B cell (primary cell): ENCODE measurements at regions not wholly inside any gene's neighbourhood (a gene's known extent, or its start where the extent isn't known, plus 50 kb on each side); places are given as distances from the start of the nearest gene placed in this dataset.
"Not testable (repeated sequence)": the region's sequence is repeated elsewhere in the genome, so short reads cannot be mapped to it uniquely, and the experiment has no call there.

Source experiments
- ATAC-seq: fragments of 200-7000 bp; cut with Tn5 transposase; one replicate; pipeline ENCODE4 v1.10.0; 2021; ENCODE audit warnings: low read depth, mild to moderate bottlenecking, moderate number of reproducible peaks, moderate library complexity
- CTCF ChIA-PET: fragments of 350-600 bp; sonication (Branson Sonifier 250); formaldehyde crosslinking; loops from one replicate; lab custom pipeline; 2021; ENCODE audit warnings: antibody characterized with exemption, inconsistent platforms; lab: Charles Lee
- POLR2A ChIA-PET: fragments of 350-600 bp; sonication (Branson Sonifier 250); formaldehyde crosslinking; loops from one replicate; lab custom pipeline; 2021; ENCODE audit warnings: antibody characterized with exemption; lab: Charles Lee
- DNase-seq: peaks from one replicate; pipeline ENCODE4 v3.0.0; 2013
- H2AFZ ChIP-seq: 2 replicates; pipeline ENCODE4 v1.6.1; 2012; ENCODE audit warnings: mild to moderate bottlenecking, low read depth, low read length; ENCODE audit not compliant: insufficient read depth, poor library complexity, severe bottlenecking
- H3K27ac ChIP-seq, 2 donors: 1 replicate in 1 of 2; 2 replicates in 1 of 2; pipeline ENCODE4 v1.5.1; 2012 to 2013; ENCODE audit warnings: low read length in 2 of 2, mild to moderate bottlenecking in 2 of 2, moderate library complexity in 1 of 2
- H3K27me3 ChIP-seq, 4 experiments: fragments of 200-600 bp in 1 of 4; sonication (generic) in 1 of 4; replicated peaks in 1 of 4; 1 replicate in 2 of 4; 2 replicates in 2 of 4; pipeline versions ENCODE4 v1.6.1 to v1.7.0; 2013 to 2016; ENCODE audit warnings: low read length in 3 of 4, mild to moderate bottlenecking in 2 of 4, mixed read lengths in 1 of 4, moderate library complexity in 1 of 4; ENCODE audit not compliant: insufficient read depth in 4 of 4, control insufficient read depth in 3 of 4; ENCODE audit errors: control extremely low read depth in 1 of 4
- H3K36me3 ChIP-seq, 2 experiments: replicated peaks in 1 of 2; 1 replicate in 1 of 2; 2 replicates in 1 of 2; pipeline versions ENCODE4 v1.6.1 to v1.7.1; 2013; ENCODE audit warnings: low read length in 1 of 2; ENCODE audit not compliant: insufficient read depth in 2 of 2, control insufficient read depth in 1 of 2; ENCODE audit errors: control extremely low read depth in 1 of 2, extremely low read depth in 1 of 2
- H3K4me1 ChIP-seq, 2 donors: fragments of 200-600 bp in 1 of 2; sonication (generic) in 1 of 2; 1 replicate in 1 of 2; 2 replicates in 1 of 2; pipeline versions ENCODE4 v1.5.1 to v1.6.1; 2013 to 2017; ENCODE audit warnings: low read length in 2 of 2; ENCODE audit not compliant: control insufficient read depth in 2 of 2, insufficient read depth in 2 of 2
- H3K4me2 ChIP-seq: replicated peaks from 2 replicates; pipeline ENCODE3; 2012; ENCODE audit warnings: mild to moderate bottlenecking, low read depth, low read length; ENCODE audit not compliant: poor library complexity, severe bottlenecking
- H3K4me3 ChIP-seq, 5 experiments: fragments of 200-600 bp in 1 of 5; sonication (generic) in 1 of 5; 1 replicate in 3 of 5; 2 replicates in 2 of 5; pipeline versions ENCODE4 v1.5.1 to v1.7.0; 2011 to 2016; ENCODE audit warnings: low read length in 4 of 5, mild to moderate bottlenecking in 4 of 5, low read depth in 2 of 5, control low read depth in 1 of 5, moderate library complexity in 1 of 5; ENCODE audit not compliant: insufficient read depth in 1 of 5; ENCODE audit errors: control extremely low read depth in 1 of 5, extremely low read depth in 1 of 5
- H3K79me2 ChIP-seq: fragments of 200-600 bp; sonication (generic); one replicate; pipeline ENCODE4 v1.6.0; 2016; ENCODE audit warnings: low read length; ENCODE audit not compliant: control insufficient read depth, insufficient read depth
- H3K9ac ChIP-seq: fragments of 200-600 bp; sonication (generic); 2 replicates; pipeline ENCODE4 v1.6.1; 2017; ENCODE audit warnings: mild to moderate bottlenecking, low read length, moderate library complexity
- H3K9me3 ChIP-seq, 3 donors: one replicate each; pipeline versions ENCODE4 v1.6.1 to v1.7.1; 2013; ENCODE audit warnings: low read length in 2 of 3; ENCODE audit not compliant: control insufficient read depth in 2 of 3, insufficient read depth in 1 of 3; ENCODE audit errors: control extremely low read depth in 1 of 3
- H4K20me1 ChIP-seq: 2 replicates; pipeline ENCODE4 v1.6.0; 2012; ENCODE audit warnings: mild to moderate bottlenecking, low read length; ENCODE audit not compliant: insufficient read depth, control insufficient read depth, poor library complexity, severe bottlenecking
- H3K27ac Mint-ChIP-seq: one replicate; pipeline ENCODE4 v1.8.0; 2021; ENCODE audit warnings: mixed read lengths
- H3K27me3 Mint-ChIP-seq: one replicate; pipeline ENCODE4 v1.8.0; 2021; ENCODE audit warnings: mixed read lengths
- H3K4me1 Mint-ChIP-seq: one replicate; pipeline ENCODE4 v1.8.0; 2021; ENCODE audit warnings: mixed read lengths
- H3K4me3 Mint-ChIP-seq: one replicate; pipeline ENCODE4 v1.8.0; 2021; ENCODE audit warnings: mixed read lengths
- H3K9me3 Mint-ChIP-seq: one replicate; pipeline ENCODE4 v1.8.0; 2022; ENCODE audit warnings: mixed read lengths; ENCODE audit not compliant: insufficient read depth
- CTCF ChIP-seq: fragments of 200-600 bp; IDR thresholded peaks from one replicate; pipeline ENCODE4 v1.8.0; 2022; ENCODE audit warnings: antibody characterized with exemption, mild to moderate bottlenecking
- WGBS: methylation state at CpG from one replicate; pipeline ENCODE4 v1.1.5; 2013; ENCODE audit warnings: missing lambda C conversion rate; ENCODE audit not compliant: insufficient coverage; 5-methylcytosine and 5-hydroxymethylcytosine counted together
- intact Hi-C: fragments of 100-400 bp; cut with micrococcal nuclease; formaldehyde crosslinking; loops from one replicate; pipeline ENCODE4 v1.10.0; 2022

DNA sequence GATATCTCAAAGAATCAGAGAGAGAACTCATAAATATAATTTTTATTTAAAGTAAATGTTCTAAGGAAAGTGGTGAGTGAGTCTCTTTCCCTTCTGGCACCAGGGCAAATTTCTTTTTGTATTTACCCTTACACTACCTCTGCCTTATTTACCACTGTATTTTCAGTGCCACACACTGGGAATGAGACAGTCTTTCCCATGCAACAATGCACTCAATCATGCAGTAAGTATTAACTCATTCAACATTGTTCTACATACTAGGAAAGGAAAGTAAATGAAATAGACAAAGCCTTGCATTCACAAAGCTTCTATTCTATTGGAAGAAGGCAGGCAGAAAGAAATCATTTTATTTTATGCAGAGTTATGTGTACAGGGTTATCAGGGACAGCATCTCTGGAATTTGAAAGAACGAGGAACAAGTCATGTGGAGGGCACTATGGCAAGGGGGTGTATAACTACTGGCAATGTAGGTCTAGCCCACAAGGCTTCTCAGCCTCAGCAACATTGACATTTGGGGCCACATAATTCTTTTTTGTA lies 129.8 kb upstream of the PRDX6 start:
- Mint-ChIP-seq H3K4me1 (no peaks in the 10 kb centered on the region), H3K27me3 (no peaks in the 10 kb centered on the region), H3K9me3 (peaks cover 9% of the 10 kb centered on the region), H3K27ac (no peak overlapping the region), H3K4me3 (no peak overlapping the region)
- Histone ChIP-seq H3K79me2 (no peaks in the 10 kb centered on the region), H3K9ac (no peak overlapping the region), H3K4me1 (no peaks in the 10 kb centered on the region), H2AFZ (no peak overlapping the region), H3K27ac (no peak overlapping the region), H3K9me3 (peaks cover 1 to 7% (median 6%) of the 10 kb centered on the region in 3 donors), H3K27me3 (no peaks in the 10 kb centered on the region), H3K4me2 (no peak overlapping the region), H3K4me3 (no peak overlapping the region), H4K20me1 (no peaks in the 10 kb centered on the region), H3K36me3 (no peaks in the 10 kb centered on the region)
- no peak for TF ChIP-seq CTCF
- ChIA-PET POLR2A (no interaction called here), CTCF (no interaction called here)
- intact Hi-C loops, result no loop called here
- 100% methylated on average over 1 of the region's 1 CpG for WGBS
- DNase-seq (no peak), ATAC-seq (no peak)

DNA sequence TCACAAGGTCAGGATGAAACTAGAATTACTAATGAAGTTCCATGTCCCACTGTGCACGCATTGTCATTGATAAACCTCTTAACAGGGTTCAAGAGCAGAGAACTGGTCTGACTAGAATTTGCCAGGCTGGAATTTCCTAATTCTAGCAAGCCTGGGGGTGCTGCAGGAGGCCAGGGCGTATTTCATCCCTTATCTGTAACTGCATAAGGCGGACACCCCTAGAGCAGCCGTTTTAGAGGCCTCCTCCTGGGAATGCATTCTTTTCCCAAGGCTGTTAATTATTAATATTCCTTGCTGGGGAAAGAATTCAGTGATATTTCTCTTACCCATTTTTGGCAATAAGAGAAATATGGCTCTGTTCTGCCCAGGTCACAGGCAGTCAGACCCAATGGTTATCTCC lies 124.5 kb upstream of the PRDX6 start:
- H3K79me2 ChIP-seq, intact Hi-C loops, H3K4me3 Mint-ChIP-seq, H3K27me3 ChIP-seq, H4K20me1 ChIP-seq, H2AFZ ChIP-seq, H3K27me3 Mint-ChIP-seq, H3K9ac ChIP-seq, POLR2A ChIA-PET, CTCF ChIA-PET, H3K36me3 ChIP-seq, H3K4me3 ChIP-seq, ATAC-seq, H3K4me2 ChIP-seq, DNase-seq, H3K27ac ChIP-seq, H3K27ac Mint-ChIP-seq: not testable (repeated sequence)
- H3K4me1 Mint-ChIP-seq, result peaks cover 25% of the 10 kb centered on the region
- H3K9me3 Mint-ChIP-seq, result peaks cover 13% of the 10 kb centered on the region
- WGBS, result 100% methylated on average over 1 of the region's 4 CpGs
- H3K9me3 ChIP-seq, result peaks cover 2 to 15% (median 12%) of the 10 kb centered on the region in 3 donors
- H3K4me1 ChIP-seq, result peaks cover 16 to 20% of the 10 kb centered on the region in 2 donors
